Fibroblast of the aortic adventitia (primary cell): ENCODE measurements at regions not wholly inside any gene's neighbourhood (a gene's known extent, or its start where the extent isn't known, plus 50 kb on each side); places are given as distances from the start of the nearest gene placed in this dataset.

Source experiments
- DNase-seq: peaks from one replicate; pipeline ENCODE4 v3.0.0-alpha.2; 2010; ENCODE audit warnings: low read depth
- H3K4me3 ChIP-seq: 2 replicates; pipeline ENCODE4 v1.5.1; 2011; ENCODE audit warnings: low read depth, mild to moderate bottlenecking, control low read depth, low read length, moderate library complexity
- TF ChIP-seq, protein P1 (sequence below): IDR thresholded peaks from 2 replicates; pipeline ENCODE4 v1.5.1; 2011; ENCODE audit warnings: mild to moderate bottlenecking, low read length, control low read depth, inconsistent platforms; ENCODE audit not compliant: insufficient read depth

- DNase-seq, result no peak
- no peak overlapping the region for H3K4me3 ChIP-seq
- TF ChIP-seq, protein P1, sequence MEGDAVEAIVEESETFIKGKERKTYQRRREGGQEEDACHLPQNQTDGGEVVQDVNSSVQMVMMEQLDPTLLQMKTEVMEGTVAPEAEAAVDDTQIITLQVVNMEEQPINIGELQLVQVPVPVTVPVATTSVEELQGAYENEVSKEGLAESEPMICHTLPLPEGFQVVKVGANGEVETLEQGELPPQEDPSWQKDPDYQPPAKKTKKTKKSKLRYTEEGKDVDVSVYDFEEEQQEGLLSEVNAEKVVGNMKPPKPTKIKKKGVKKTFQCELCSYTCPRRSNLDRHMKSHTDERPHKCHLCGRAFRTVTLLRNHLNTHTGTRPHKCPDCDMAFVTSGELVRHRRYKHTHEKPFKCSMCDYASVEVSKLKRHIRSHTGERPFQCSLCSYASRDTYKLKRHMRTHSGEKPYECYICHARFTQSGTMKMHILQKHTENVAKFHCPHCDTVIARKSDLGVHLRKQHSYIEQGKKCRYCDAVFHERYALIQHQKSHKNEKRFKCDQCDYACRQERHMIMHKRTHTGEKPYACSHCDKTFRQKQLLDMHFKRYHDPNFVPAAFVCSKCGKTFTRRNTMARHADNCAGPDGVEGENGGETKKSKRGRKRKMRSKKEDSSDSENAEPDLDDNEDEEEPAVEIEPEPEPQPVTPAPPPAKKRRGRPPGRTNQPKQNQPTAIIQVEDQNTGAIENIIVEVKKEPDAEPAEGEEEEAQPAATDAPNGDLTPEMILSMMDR, result no peak
Observed at GRCh38 chr5:8570528-8570927, 701.6 kb downstream of the MTRR start.

GRCh38 chr5:8576178-8576577, 707.2 kb downstream of the MTRR start:
- no peak overlapping the region for H3K4me3 ChIP-seq
- TF ChIP-seq, protein P1, result no peak
- no peak for DNase-seq

DNA sequence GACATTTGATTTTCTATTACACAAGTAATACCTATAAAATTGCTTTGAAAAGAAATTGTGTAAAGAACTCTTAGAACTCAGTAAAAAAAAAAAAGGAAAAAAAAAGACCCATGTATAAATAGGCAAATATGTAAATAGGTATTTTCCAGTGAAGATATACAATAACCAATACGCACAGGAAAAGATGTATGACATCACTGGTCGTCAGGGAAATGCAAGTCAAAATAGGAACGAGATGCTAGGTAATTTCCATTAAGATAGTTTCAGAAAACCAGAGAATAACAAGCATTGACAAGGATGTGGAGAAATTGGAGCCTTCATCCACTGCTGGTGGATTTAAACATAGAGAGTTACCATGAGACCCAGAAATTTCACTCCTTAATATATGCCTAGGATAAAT, 708.8 kb downstream of the MTRR start:
- TF ChIP-seq, protein P1, result no peak
- no peak for DNase-seq
- no peak overlapping the region for H3K4me3 ChIP-seq

GRCh38 chr5:8580298-8580697, 711.4 kb downstream of the MTRR start:
- no peak for DNase-seq
- TF ChIP-seq, protein P1, result no peak
- H3K4me3 ChIP-seq, result no peak overlapping the region

DNA sequence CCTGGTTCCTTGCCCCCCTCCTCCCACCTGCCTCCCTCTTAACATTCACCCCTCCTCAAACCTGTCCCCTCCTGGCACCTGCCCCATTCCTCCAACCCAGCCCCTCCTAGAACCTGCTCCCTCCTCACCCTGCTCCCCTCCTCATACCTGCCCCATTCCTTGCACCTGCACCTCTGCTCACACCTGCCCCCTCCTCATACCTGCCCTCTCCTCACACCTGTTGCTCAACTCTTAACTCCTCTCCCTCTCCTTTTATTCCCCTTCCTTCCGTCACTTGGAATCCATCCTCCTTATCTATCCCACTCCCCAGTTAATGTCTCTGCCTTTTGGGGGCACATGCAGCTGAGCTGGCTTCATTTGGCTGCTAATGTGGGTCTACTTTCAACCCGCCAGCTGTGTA, 712.1 kb downstream of the MTRR start:
- TF ChIP-seq, protein P1, result no peak
- no peak for DNase-seq
- no peak overlapping the region for H3K4me3 ChIP-seq

GRCh38 chr5:8585230-8586018, 716.5 kb downstream of the MTRR start:
- TF ChIP-seq, protein P1, result peak; percentile 24
- H3K4me3 ChIP-seq, result no peak overlapping the region
- DNase-seq, result no peak

DNA sequence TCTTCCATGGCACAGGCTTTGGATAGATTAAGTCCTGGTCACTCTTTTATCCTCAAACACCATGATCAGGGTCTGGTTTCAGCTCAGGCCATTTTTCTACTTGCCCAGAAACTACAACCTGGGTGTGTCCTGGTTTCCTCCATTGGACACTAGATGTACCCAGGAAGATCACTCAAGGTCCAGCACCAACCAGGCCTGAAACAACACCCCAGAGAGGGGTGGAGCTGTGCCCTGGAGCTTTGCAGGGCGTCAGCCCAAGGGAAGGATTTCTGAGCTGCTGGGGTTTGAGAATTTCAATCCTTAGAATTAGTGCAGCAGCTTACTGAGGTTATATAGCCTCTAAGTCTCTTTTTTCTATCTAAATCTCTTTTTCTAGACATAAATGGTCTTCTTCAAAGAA, 722.0 kb downstream of the MTRR start:
- no peak overlapping the region for H3K4me3 ChIP-seq
- no peak for DNase-seq
- TF ChIP-seq, protein P1, result no peak
